NCI-H2029 treated with DMSO at 0.1 percent for 48 hours (cell line): ENCODE measurements at regions not wholly inside any gene's neighbourhood (a gene's known extent, or its start where the extent isn't known, plus 50 kb on each side); places are given as distances from the start of the nearest gene placed in this dataset.
"Not testable (repeated sequence)": the region's sequence is repeated elsewhere in the genome, so short reads cannot be mapped to it uniquely, and the experiment has no call there.

Source experiments
- DNase-seq: peaks from one replicate; lab custom pipeline; 2025; lab: John Stamatoyannopoulos, UW

DNA sequence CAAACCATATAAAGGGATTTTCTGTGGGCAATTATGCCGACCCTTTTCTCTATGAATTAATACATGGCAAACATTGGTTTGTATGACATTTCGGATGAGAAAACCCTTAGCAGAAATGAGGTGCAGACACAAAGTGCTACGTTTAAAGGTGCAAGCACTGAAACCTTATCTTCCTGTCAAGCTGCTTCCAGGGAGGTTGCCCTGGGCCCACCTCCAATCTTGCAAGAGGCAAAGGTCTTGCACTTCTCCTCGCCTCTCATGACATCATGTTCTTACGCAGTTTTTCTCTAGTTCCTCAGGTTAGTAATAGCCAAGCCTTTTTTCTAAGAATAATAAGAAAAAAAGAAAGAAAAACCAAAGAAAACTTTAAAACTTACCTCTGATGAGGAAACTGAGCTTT lies 220.1 kb downstream of the DHX15 start:
- no peak for DNase-seq

DNA sequence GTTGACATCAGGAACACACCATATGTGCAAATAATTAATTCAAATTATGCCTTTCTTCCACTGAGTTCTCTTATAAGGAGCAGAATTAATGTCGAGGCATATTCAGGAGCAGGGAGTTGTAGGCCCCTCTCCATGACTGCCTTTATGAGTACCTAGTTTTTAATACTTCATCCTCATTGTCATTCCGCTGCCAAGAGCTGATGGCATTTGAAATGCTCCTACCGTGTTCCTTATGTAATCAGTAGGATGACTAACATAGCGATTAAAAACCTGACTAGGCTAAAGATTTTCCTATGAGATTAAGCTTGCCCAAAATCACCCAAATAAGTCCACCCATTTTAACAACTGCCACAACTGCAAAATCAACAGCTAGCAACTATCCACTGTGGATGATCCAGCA lies 220.6 kb downstream of the DHX15 start:
- no peak for DNase-seq

DNA sequence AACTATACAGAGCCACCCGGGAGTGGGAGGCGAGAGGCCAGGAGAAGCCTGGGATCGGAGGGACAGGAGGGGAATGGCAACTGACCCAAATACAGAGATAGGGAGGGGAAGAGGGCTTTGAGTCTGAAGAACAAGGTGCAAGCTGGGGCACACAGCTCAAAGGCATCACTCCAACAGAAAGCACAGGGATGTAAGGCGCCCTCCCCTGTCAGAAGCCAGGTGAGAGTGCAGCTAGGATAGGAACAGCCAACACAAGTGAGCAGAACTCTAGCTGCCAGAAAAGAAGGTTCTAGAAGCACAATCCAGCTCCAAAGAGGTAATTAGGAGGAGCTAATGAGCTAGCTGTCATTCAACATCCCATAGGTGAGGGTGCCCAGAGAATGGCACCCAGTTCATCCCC lies 232.2 kb downstream of the DHX15 start:
- no peak for DNase-seq

DNA sequence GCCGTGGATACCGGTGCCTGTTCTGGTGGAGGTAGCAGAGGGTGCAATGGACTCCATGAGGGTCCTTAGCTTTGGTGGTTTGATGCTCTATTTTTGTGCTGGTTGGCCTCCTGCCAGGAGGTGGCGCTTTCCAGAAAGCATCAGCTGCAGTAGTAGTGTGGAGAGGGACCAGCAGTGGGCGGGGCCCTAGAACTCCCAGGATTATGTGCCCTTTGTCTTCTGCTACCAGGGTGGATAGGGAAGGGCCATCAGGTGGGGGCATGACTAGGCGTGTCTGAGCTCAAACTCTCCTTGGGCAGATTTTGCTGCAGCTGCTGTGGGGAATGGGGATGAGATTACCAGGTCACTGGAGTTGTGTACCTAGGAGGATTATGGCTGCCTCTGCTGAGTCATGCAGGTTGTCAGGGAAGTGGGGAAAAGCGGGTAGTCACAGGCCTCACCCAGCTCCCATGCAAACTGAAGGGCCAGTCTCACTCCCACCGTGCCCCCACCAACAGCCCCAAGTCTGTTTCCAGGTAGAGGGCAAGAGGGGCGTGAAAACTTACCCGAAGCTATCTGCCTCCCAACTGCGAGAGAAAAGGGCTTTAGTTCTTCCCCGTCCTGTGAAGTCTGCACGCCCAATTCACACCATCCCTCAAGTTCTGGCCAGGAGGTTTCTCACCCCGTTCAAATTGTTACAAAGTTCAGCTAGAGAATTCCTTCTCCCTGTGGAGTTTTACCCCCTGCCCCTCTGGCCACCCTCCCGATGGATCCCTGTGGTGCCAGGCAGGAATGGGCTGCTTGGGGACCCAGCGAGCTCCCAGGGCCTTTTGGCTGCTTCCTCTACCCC lies 235.0 kb downstream of the DHX15 start:
- DNase-seq = not testable (repeated sequence)

DNA sequence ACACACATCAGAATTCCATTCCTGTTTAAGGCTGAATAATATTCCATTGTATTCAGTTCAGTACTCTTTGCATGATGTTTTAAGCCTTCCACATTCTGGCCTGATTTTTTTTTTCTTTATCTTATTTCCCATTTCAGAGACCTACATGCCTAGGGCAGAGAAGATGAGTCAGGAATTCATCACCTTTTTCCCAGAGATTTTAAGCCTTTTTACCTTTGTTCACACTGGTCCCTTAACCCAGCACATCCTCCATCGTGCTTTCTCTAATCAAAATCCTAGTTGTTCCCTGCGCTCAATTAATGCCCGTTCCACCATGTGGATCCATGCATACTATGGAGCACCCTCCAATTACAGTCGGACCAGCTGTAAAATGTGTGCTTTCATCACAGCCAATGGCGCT lies 245.1 kb downstream of the DHX15 start:
- DNase-seq = no peak

DNA sequence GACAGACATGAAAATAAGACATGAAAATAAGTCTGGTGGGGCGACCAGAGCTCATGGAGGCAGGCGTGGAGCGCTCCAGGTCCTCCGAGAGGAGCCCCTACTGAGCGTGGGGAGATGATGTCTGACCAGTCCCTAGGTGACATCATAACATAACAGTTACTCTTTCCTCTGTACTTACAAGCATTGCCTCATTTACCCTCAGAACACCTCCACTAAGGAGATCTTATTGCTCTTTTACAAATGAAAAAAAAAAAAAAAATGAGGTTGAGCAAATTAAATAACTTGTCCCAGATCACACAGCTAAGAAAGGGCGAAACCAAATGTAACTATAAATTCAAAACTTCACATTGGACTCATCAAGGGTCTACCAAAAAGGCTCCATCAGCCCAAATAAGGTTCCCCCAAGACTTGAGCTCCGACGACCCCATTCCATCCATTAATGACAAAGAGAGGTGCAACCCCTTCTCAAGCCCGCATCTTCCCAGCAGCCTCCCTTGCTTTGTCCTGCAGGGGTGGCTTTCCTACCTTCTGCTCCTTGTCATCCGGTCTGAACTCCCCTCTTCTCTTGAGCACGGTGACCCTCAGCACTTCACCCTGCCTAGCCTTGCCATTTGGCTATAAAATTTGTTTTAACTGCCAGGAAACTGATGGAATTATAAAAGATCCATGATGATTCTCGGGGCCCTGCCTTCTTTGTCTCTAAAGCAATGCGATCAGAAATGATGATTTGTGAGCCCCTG lies 246.7 kb downstream of the DHX15 start:
- no peak for DNase-seq

DNA sequence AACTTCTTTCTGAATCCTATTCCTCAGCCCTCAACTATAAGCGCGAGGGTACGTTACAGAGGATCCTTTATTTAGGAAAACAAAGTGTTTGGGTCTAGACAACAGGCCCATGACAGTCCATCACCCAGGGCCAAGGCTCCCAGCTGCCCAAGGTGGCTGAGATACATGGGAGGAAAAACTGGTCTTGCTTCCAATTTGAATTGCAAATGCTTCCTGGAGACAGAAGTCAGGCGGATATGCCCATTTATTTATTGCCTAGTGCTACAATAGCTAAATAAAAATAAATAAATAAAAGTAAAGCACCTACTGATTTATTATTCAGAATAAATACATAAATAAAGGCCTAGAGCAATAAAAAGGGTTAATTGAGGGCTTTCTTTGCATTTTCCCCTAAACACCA lies 248.7 kb downstream of the DHX15 start:
- DNase-seq = no peak

DNA sequence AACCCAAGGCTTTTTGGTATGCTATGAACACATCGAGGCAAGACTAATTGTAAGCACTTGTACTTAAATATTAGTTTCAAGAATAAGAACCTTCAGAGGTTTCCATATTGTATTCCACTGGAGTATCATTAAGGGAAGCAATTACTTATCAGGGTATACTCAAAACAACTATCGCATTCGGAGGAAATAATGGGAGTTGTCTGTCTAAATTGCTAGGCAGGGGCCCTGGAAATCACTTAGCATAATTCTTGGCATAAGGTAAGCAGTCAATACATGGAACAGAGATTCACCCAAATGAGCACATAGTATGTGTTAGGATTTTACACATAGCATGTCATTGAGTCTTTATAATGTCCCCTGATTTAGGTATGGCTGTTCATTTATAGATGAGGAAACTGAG lies 249.4 kb downstream of the DHX15 start:
- no peak for DNase-seq

DNA sequence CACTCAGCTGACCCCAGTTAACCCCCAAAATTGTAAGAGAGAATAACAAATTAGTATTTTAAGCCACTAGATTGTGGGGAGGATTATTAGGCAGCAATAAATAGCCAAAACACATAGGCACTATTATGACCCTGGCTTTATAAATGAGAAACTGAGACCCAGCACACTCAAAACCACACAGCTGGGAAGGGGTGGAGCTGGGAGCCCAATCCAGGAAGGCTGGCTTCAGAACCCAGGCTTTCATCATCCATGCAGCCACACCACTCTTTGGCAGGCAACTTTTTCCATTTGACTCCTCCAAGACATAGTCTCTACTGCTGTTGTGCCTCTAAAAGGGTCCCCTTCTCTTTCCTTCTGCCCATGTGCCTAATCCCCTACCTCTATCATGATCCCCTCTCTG lies 253.8 kb downstream of the DHX15 start:
- no peak for DNase-seq

DNA sequence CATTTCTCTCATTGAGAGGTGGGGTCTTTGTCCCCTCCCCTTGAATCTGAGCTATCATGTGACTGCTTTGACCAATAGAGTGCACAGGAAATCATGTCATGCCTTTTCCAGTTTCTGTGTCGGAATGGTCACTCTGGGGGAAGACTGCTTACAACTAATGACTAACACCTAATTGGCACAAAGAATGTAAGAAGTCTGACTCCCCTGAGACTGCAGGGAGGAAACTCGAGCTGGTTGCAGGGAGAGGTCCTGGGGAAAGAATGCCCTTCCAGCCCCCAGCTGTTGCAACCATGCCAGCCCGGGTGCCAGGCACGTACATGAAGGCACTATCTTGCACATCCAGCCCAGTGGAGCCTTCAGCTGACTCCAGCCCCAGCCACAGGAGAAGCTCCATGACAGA lies 254.2 kb downstream of the DHX15 start:
- DNase-seq = no peak

DNA sequence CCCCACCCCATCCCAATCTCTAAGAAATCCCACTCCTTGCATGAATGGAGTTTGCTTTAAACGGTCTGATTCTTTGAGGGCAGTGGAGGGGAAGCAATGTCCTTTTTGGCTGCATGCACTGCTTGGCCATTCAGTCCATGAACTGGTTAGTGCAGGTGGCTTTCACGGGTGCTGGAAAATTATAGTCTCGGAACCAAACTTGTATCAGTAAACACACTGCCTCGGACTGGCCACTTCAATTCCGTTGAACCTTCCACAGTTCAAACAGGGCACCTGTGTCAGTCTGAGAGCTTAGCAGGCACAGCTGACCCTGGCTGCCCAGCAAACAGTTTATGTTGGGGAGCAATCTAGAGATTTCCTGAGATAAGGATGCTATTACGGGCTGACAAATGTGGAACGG lies 255.6 kb downstream of the DHX15 start:
- DNase-seq = no peak

DNA sequence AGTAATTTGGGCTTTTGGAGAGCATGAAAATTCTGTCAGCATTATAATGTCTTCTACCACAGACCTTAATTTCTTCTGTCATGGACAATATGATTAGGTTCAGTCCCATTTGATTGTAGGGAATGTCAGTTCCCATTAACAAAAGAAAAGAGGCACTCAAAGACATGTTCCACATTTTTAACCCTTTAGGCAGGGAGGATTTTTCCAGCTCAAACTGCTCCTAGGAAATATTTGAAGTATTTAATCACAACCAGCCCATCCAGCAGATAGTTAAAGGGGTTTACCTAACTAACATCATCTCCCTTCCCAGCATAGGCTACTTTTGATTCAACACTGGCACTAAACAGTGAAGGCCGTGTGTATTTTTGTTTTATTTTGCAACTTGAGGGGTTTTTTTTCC lies 256.0 kb downstream of the DHX15 start:
- no peak for DNase-seq

DNA sequence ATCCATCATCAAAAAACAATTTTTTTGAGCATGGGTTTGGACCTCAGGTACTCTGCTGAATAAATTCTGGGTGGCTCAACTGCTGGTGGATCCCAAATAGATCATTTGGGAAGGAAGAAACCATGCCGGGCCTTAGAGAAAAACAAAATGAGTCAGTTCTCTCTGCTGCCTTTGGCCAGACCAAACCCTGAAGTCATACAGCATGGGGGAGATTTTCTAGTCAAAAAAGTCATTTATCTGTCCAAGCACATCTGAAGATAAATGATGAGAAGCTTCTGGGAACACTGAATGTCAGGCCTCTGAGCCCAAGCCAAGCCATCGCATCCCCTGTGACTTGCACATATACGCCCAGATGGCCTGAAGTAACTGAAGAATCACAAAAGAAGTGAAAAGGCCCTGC lies 261.4 kb downstream of the DHX15 start:
- no peak for DNase-seq

DNA sequence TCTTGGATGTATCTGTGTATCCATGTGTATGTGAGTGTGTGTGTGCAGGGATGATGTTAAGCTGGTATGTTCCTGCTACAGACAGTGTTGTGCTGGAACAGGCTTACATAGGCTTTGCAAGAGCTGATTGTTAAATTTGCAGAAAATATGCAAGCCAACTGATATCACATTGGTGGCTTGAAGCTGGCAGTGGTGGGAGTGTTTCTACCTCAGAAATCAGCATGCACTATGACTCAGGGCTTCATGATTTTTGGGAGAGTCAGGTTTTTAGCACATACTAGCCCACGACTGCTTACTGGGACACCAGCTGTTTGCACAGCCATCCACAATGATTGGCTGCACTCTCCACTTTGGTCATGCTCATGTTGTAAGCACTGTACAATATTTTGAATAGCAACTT lies 261.8 kb downstream of the DHX15 start:
- DNase-seq = no peak

DNA sequence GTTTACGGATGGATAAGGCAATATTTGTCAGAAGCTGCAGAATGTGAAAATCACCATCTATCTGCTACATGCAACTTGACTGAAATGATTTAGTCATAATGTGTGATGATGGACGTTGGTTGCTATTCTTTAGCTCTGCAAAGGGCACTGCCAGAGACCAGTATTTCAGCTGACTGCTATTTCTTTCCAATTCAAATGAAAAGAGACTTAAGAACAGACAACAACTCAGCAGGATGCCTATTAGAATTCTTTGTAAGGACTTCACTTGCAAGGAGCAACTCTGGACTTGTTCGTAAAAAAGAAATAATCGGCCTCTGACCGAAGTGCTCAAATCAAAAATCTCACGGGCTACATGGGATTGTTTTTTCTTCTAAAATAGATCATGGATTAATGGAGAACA lies 262.7 kb downstream of the DHX15 start:
- no peak for DNase-seq

DNA sequence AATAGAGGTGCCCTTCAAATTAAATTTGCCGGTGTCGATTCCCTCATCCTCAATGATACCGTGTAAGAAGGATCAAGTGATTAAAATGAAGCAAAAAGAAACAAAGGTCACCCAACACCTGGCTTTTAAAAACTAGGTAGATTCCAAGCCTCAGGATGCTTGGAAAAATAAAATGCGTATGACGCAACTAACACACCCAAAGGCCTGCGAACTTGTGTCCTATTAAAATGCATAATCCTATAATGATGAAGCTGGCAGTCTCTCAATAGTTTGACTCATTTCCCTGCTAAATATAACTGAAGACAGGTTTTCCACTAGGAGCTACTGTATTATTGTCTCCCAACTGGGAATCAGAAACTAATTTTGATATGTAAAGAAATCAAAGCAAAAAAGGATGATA lies 263.2 kb downstream of the DHX15 start:
- DNase-seq = no peak

DNA sequence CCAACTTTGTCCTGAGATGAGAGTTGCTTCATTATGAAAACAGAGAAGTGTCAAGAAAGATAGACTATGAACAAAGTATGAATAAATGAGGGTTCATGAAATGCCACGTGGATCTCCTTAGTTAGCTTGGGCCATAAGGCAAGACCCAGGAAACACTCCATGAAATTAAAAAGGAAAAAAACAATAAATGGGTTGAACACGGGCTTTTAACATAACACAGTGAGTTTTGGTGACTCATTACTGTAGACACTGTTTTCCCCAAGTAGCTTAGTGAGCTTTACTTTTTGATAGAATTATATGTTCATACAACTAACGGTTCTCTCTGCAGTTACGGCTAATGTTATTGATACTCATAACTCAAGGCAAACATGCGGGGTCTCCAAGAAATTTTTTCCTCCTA lies 265.0 kb downstream of the DHX15 start:
- DNase-seq = no peak

DNA sequence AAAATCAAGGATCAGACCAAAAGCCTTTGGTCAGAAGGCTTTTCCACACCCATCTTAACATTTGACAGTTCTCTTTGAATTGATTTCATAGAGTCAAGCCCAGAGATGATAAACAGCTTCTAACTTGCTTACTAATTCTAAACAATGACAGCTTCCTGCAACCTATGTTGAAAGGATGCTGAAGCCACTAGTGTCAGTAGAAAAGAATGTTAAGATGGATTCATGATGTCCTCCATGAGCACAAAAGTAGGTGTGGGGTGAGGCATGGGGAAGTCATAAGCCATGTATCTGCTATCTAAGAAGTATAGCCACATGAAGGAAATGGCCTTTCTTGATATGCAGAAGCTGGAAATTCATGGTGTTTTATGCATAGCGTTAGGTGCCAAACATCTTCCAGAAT lies 269.3 kb downstream of the DHX15 start:
- DNase-seq = no peak

DNA sequence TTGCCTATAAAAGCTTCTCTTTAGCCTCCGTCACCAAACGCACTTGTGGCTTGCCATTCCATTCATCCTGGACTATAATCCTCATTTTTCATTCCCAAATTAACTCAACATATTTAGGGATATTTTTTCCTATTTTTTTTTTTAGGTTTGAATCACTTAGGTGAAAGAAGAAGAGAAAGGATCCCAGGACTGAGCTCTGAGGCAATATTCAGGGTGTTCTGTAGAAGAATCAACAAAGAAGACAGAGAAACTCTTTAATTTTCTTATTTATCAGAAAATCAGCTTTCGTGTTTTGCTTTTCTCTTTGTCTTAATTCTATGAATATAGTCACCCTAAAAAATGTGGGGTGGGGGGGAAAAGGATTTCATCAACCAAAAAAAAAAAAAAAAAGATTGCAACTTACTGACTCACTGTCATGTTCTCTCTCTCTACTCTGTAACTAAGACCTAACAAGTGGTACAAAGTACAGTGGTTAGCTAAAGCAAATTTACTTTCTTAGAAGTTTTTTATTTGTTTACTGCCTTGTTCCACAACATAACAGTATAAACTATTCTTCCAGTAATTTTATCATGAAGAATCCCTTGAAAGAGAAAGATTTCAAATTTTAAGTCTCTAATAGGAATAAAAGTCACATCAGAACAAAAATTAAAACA lies 272.0 kb downstream of the DHX15 start:
- DNase-seq = no peak

DNA sequence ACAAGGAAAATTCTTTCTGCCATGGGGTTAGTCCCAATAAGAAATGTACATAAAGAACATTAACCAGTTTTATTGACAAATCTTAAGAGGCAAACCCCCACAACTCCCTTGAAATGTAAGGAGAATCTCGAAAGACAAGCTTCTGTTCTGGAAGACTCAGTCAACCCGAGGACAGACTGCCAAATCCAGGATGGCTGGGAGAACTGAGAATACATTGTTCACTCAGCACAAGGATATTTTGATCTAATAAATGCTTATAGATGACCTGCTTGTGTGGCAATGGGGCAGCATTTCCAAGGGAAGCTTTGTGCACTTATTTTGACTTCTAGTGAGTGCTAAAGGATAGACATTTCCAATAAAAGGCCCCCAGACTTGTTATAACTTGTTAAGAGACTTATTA lies 280.4 kb downstream of the DHX15 start:
- DNase-seq = no peak

DNA sequence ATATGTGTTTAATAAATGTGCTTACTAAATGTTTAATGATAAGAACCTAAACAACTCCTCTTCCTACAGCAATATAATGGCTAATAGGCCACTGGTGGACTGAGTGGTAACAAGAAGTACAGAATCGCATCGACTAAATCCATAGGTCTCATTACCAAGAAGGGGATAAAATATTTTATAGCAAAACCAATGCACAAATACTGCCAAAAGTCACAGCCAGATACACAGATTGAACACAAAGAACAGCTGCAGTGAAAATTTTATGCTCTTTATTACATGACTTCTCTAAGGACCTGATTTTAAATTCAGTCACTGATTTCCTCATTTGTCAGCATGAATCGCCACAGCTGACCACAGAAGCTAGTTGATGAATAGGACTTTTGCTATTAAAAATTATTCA lies 285.4 kb downstream of the DHX15 start:
- no peak for DNase-seq

DNA sequence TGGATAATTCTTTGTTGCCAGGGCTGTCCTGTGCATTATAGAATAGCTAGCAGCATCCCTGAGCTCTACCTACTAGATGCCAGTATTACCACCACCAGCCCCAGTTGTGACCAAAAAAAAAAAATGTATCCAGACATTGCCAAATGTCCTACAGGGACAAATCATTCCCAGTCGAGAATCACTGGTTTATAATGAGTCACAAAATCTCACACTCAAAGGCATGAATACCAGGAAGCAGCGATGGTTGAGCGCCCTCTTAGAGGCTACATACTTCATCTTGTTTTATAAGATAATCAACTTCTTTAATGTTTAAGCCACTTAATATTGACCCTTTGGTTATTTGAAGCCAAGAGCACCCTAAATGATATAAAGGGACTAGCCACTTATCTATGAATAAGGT lies 297.3 kb downstream of the DHX15 start:
- DNase-seq = no peak

DNA sequence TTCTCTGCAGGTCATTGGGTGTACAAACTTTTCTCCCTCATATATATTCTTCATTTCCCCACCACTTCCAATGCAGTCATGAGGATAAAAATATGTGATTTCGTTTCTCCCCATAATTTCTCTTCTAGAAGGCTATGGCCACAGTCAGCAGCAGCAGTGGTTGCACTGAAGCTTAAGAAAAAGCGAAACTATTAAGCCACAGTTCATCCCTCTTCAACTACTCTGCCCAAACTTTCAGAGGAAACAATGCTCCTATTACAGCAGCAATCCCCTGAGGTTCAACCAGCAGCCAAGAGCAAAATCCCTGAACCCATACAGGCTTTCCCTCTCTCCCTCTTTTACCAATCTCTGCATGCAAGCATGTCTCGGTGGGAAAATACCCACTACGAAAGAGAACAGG lies 298.6 kb downstream of the DHX15 start:
- no peak for DNase-seq
